ENCODE measurements at regions not wholly inside any gene's neighbourhood (a gene's known extent, or its start where the extent isn't known, plus 50 kb on each side); places are given as distances from the start of the nearest gene placed in this dataset.
"Not testable (repeated sequence)": the region's sequence is repeated elsewhere in the genome, so short reads cannot be mapped to it uniquely, and the experiment has no call there.

GRCh38 chr6:67131827-67132226 is 1424.8 kb upstream of the EYS start:
- Histone ChIP-seq H3K36me3 (ENCODE audit: control insufficient read depth in 2 of 2, insufficient read depth in 2 of 2, low read length in 2 of 2) (no peaks in the 10 kb centered on the region), H3K4me1 (ENCODE audit: control insufficient read depth, insufficient read depth, low read length) (no peaks in the 10 kb centered on the region), H3K27me3 (ENCODE audit: control insufficient read depth in 1 of 2, insufficient read depth in 2 of 2, low read length in 2 of 2) (no peaks in the 10 kb centered on the region), H3K27ac (ENCODE audit: low read length) (no peak overlapping the region), H3K9me3 (ENCODE audit: control insufficient read depth in 2 of 2, low read length in 2 of 2) (no peaks in the 10 kb centered on the region), H3K4me3 (ENCODE audit: low read length in 2 of 2) (no peak overlapping the region), H3K9ac (ENCODE audit: low read length in 2 of 2) (no peak overlapping the region)

DNA sequence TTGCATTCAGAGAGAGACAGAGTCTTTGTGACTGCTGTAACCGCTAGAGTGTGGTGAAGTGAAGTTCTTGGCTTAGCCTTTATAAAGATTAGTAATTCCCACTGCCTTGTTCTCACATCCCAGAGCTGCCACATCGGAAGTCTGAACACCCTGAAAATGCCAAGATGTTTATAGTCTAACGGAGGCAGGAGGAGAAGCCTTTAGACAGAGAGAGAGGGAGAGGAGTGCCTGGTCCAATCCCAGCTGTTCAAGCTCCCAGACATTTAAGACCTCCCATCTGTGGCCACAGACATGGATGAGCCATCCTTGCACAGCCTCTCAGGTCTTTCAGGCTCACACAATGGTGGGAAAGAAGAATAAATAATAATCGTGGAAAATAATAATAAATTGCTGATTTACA is 1422.8 kb upstream of the EYS start:
- H3K9ac ChIP-seq (ENCODE audit: low read length in 2 of 2) = no peak overlapping the region
- no peak overlapping the region for H3K27ac ChIP-seq (ENCODE audit: low read length)
- H3K36me3 ChIP-seq (ENCODE audit: control insufficient read depth in 2 of 2, insufficient read depth in 2 of 2, low read length in 2 of 2) = no peaks in the 10 kb centered on the region
- H3K4me1 ChIP-seq (ENCODE audit: control insufficient read depth, insufficient read depth, low read length) = no peaks in the 10 kb centered on the region
- H3K4me3 ChIP-seq (ENCODE audit: low read length in 2 of 2) = no peak overlapping the region
- H3K9me3 ChIP-seq (ENCODE audit: control insufficient read depth in 2 of 2, low read length in 2 of 2) = no peaks in the 10 kb centered on the region
- no peaks in the 10 kb centered on the region for H3K27me3 ChIP-seq (ENCODE audit: control insufficient read depth in 1 of 2, insufficient read depth in 2 of 2, low read length in 2 of 2)

DNA sequence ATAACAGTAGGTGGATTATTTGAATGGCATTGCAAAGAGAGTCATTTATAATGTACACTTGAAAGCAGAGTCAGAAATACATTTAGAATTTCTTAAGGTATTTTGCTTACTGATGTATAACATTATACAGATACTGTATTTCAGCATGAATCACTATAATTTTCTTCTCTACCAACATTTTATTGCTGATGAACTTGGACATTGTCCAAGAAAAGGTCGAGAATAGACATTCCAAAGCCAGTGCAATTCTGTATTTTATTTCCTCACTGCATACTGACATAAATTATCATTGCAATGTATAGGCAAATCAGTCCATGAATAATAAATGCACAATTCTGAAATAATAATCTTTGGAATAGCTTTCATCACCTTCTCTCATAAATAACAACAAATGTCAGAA is 1420.0 kb upstream of the EYS start:
- Histone ChIP-seq H3K27me3 (ENCODE audit: control insufficient read depth in 1 of 2, insufficient read depth in 2 of 2, low read length in 2 of 2) (no peaks in the 10 kb centered on the region), H3K4me3 (ENCODE audit: low read length in 2 of 2) (no peak overlapping the region), H3K9me3 (ENCODE audit: control insufficient read depth in 2 of 2, low read length in 2 of 2) (no peaks in the 10 kb centered on the region), H3K9ac (ENCODE audit: low read length in 2 of 2) (no peak overlapping the region), H3K4me1 (ENCODE audit: control insufficient read depth, insufficient read depth, low read length) (no peaks in the 10 kb centered on the region), H3K27ac (ENCODE audit: low read length) (no peak overlapping the region), H3K36me3 (ENCODE audit: control insufficient read depth in 2 of 2, insufficient read depth in 2 of 2, low read length in 2 of 2) (no peaks in the 10 kb centered on the region)

DNA sequence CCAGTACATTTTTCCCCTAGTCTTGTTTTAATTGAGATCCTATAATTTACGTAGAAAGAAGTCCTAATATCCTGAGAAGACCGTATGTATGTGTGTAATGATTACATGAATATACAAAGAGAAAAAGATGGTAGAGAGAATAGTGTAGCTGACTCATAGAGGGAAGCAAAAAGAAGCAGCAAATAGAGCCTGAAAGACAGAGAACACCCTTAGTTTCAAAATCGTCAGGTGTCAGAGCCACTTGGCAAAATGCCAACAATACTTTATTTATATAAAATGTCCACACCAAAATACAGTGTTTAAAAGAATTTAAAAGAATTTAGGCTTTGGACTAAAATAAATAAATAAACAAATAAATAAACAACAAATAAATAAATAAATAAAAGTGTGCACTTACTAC is 1414.1 kb upstream of the EYS start:
- Histone ChIP-seq H3K4me1 (ENCODE audit: control insufficient read depth, insufficient read depth, low read length) (no peaks in the 10 kb centered on the region), H3K9ac (ENCODE audit: low read length in 2 of 2) (no peak overlapping the region), H3K9me3 (ENCODE audit: control insufficient read depth in 2 of 2, low read length in 2 of 2) (peaks cover 0 to 3% of the 10 kb centered on the region in 2 donors), H3K4me3 (ENCODE audit: low read length in 2 of 2) (no peak overlapping the region), H3K36me3 (ENCODE audit: control insufficient read depth in 2 of 2, insufficient read depth in 2 of 2, low read length in 2 of 2) (no peaks in the 10 kb centered on the region), H3K27ac (ENCODE audit: low read length) (no peak overlapping the region), H3K27me3 (ENCODE audit: control insufficient read depth in 1 of 2, insufficient read depth in 2 of 2, low read length in 2 of 2) (no peaks in the 10 kb centered on the region)

GRCh38 chr6:67112120-67112519 is 1405.1 kb upstream of the EYS start:
- Histone ChIP-seq H3K27me3 (ENCODE audit: control insufficient read depth in 1 of 2, insufficient read depth in 2 of 2, low read length in 2 of 2) (no peaks in the 10 kb centered on the region), H3K27ac (ENCODE audit: low read length) (no peak overlapping the region), H3K36me3 (ENCODE audit: control insufficient read depth in 2 of 2, insufficient read depth in 2 of 2, low read length in 2 of 2) (no peaks in the 10 kb centered on the region)

GRCh38 chr6:67102743-67103142 is 1395.7 kb upstream of the EYS start:
- H3K9ac ChIP-seq (ENCODE audit: low read length in 2 of 2) = no peak overlapping the region

More at GRCh38 chr6:67112120-67112519, 1405.1 kb upstream of the EYS start:
- Histone ChIP-seq H3K4me1 (ENCODE audit: control insufficient read depth, insufficient read depth, low read length) (no peaks in the 10 kb centered on the region), H3K9me3 (ENCODE audit: control insufficient read depth in 2 of 2, low read length in 2 of 2) (no peaks in the 10 kb centered on the region), H3K4me3 (ENCODE audit: low read length in 2 of 2) (no peak overlapping the region), H3K9ac (ENCODE audit: low read length in 2 of 2) (no peak overlapping the region)

DNA sequence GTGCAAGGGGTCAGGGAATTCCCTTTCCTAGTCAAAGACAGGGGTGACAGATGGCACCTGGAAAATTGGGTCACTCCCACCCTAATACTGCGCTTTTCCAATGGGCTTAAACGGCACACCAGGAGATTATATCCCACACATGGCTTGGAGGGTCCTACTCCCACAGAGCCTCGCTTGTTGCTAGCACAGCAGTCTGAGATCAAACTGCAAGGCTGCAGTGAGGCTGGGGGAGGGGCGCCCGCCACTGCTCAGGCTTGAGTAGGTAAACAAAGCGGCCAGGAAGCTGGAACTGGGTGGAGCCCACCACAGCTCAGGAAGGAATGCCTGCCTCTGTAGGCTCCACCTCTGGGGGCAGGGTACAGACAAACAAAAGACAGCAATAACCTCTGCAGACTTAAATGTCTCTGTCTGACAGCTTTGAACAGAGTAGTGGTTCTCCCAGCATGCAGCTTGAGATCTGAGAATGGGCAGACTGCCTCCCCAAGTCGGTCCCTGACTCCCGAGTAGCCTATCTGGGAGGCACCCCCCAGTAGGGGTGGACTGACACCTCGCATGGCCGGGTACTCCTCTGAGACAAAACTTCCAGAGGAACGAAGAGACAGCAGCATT is 1388.7 kb upstream of the EYS start:
- H3K9me3 ChIP-seq (ENCODE audit: control insufficient read depth in 2 of 2, low read length in 2 of 2); H3K4me3 ChIP-seq (ENCODE audit: low read length in 2 of 2); H3K9ac ChIP-seq (ENCODE audit: low read length in 2 of 2); H3K4me1 ChIP-seq (ENCODE audit: control insufficient read depth, insufficient read depth, low read length); H3K36me3 ChIP-seq (ENCODE audit: control insufficient read depth in 2 of 2, insufficient read depth in 2 of 2, low read length in 2 of 2); H3K27me3 ChIP-seq (ENCODE audit: control insufficient read depth in 1 of 2, insufficient read depth in 2 of 2, low read length in 2 of 2); H3K27ac ChIP-seq (ENCODE audit: low read length): not testable (repeated sequence)

More at GRCh38 chr6:67102743-67103142, 1395.7 kb upstream of the EYS start:
- no peaks in the 10 kb centered on the region for H3K27me3 ChIP-seq (ENCODE audit: control insufficient read depth in 1 of 2, insufficient read depth in 2 of 2, low read length in 2 of 2)
- no peak overlapping the region for H3K4me3 ChIP-seq (ENCODE audit: low read length in 2 of 2)
- no peaks in the 10 kb centered on the region for H3K36me3 ChIP-seq (ENCODE audit: control insufficient read depth in 2 of 2, insufficient read depth in 2 of 2, low read length in 2 of 2)
- H3K4me1 ChIP-seq (ENCODE audit: control insufficient read depth, insufficient read depth, low read length) = no peaks in the 10 kb centered on the region
- H3K27ac ChIP-seq (ENCODE audit: low read length) = no peak overlapping the region
- no peaks in the 10 kb centered on the region for H3K9me3 ChIP-seq (ENCODE audit: control insufficient read depth in 2 of 2, low read length in 2 of 2)

DNA sequence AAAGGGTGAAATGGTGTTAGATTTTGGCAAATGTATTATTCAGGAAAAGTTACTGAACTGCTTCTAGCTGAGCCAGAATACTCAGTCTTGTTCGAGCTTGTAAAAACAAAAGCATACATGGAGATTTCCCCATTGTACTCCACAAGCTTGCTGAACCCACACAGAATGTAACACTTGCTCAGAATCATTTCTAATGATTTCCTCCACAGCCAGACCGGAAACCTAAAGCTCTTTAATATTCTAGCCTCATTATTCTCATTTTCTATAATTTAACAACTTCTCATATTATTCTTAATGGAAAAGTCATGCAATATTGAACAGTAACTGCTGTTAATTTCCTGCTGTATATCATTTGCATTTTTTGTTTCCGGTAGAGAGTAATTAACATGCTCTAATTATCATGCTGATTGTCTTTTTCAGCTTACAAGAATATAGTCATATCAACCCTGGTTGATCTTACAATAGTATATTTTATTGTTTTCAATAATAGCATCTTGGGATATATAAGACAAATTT is 1387.5 kb upstream of the EYS start:
- H3K27ac ChIP-seq (ENCODE audit: low read length) = no peak overlapping the region

DNA sequence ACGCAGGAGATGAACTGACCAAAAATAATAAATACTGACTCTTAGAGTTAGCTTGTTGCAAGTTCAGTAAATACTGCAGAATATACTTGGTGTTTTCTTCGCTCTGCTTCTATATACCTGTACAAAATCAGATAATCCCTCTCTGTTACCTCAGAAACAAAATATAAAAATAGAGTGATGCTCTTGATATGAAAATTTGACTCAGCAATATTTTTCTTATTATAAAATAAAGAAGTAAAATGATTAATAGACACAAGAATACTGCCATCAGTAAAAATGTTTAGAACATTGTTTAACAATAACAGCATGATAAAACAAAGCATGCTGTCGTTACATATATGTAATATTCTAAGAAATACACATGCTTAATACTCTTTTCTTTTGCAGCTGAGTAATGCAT is 1366.9 kb upstream of the EYS start:
- Histone ChIP-seq H3K4me3 (ENCODE audit: low read length in 2 of 2) (no peak overlapping the region), H3K27ac (ENCODE audit: low read length) (no peak overlapping the region), H3K9ac (ENCODE audit: low read length in 2 of 2) (no peak overlapping the region), H3K9me3 (ENCODE audit: control insufficient read depth in 2 of 2, low read length in 2 of 2) (no peaks in the 10 kb centered on the region), H3K36me3 (ENCODE audit: control insufficient read depth in 2 of 2, insufficient read depth in 2 of 2, low read length in 2 of 2) (no peaks in the 10 kb centered on the region), H3K27me3 (ENCODE audit: control insufficient read depth in 1 of 2, insufficient read depth in 2 of 2, low read length in 2 of 2) (no peaks in the 10 kb centered on the region), H3K4me1 (ENCODE audit: control insufficient read depth, insufficient read depth, low read length) (no peaks in the 10 kb centered on the region)

More for the DNA sequence above, 1387.5 kb upstream of the EYS start:
- H3K4me1 ChIP-seq (ENCODE audit: control insufficient read depth, insufficient read depth, low read length) = no peaks in the 10 kb centered on the region
- H3K9ac ChIP-seq (ENCODE audit: low read length in 2 of 2) = no peak overlapping the region
- H3K4me3 ChIP-seq (ENCODE audit: low read length in 2 of 2) = no peak overlapping the region
- no peaks in the 10 kb centered on the region for H3K9me3 ChIP-seq (ENCODE audit: control insufficient read depth in 2 of 2, low read length in 2 of 2)
- H3K36me3 ChIP-seq (ENCODE audit: control insufficient read depth in 2 of 2, insufficient read depth in 2 of 2, low read length in 2 of 2) = no peaks in the 10 kb centered on the region
- no peaks in the 10 kb centered on the region for H3K27me3 ChIP-seq (ENCODE audit: control insufficient read depth in 1 of 2, insufficient read depth in 2 of 2, low read length in 2 of 2)

GRCh38 chr6:67068781-67069180 is 1361.8 kb upstream of the EYS start:
- Histone ChIP-seq H3K4me3 (ENCODE audit: low read length in 2 of 2) (no peak overlapping the region), H3K36me3 (ENCODE audit: control insufficient read depth in 2 of 2, insufficient read depth in 2 of 2, low read length in 2 of 2) (no peaks in the 10 kb centered on the region), H3K27me3 (ENCODE audit: control insufficient read depth in 1 of 2, insufficient read depth in 2 of 2, low read length in 2 of 2) (no peaks in the 10 kb centered on the region), H3K27ac (ENCODE audit: low read length) (no peak overlapping the region), H3K9me3 (ENCODE audit: control insufficient read depth in 2 of 2, low read length in 2 of 2) (no peaks in the 10 kb centered on the region), H3K9ac (ENCODE audit: low read length in 2 of 2) (no peak overlapping the region), H3K4me1 (ENCODE audit: control insufficient read depth, insufficient read depth, low read length) (no peaks in the 10 kb centered on the region)

DNA sequence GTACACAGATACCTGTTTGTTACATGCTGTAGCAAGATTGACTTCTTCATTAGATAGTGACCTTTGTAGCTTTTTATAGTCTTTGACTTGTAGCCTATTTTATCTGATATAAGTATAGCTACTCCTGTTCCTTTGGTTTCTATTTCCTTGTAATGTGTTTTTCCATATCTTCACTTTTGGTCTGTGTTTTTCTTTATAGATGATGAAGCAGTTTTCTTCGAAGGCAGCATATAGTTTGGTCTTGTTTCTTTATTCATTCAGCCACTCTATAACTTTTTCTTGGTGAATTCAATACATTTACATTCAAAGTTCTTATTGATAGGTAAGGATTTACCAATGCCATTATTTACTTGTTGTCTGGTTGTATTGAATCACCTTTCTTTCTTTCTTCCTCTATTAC is 1357.3 kb upstream of the EYS start:
- Histone ChIP-seq H3K4me1 (ENCODE audit: control insufficient read depth, insufficient read depth, low read length) (no peaks in the 10 kb centered on the region), H3K9me3 (ENCODE audit: control insufficient read depth in 2 of 2, low read length in 2 of 2) (peaks cover 0 to 3% of the 10 kb centered on the region in 2 donors), H3K27ac (ENCODE audit: low read length) (no peak overlapping the region), H3K27me3 (ENCODE audit: control insufficient read depth in 1 of 2, insufficient read depth in 2 of 2, low read length in 2 of 2) (no peaks in the 10 kb centered on the region), H3K9ac (ENCODE audit: low read length in 2 of 2) (no peak overlapping the region), H3K36me3 (ENCODE audit: control insufficient read depth in 2 of 2, insufficient read depth in 2 of 2, low read length in 2 of 2) (no peaks in the 10 kb centered on the region), H3K4me3 (ENCODE audit: low read length in 2 of 2) (no peak overlapping the region)
